OCI-LY3 (cell line): ENCODE measurements at regions not wholly inside any gene's neighbourhood (a gene's known extent, or its start where the extent isn't known, plus 50 kb on each side); places are given as distances from the start of the nearest gene placed in this dataset.

Experiments
- EZH2phosphoT487 ChIP-seq: fragments of 200-600 bp; shearing (Covaris generic); IDR thresholded peaks from 2 replicates; pipeline ENCODE4 v1.6.1; 2018; ENCODE audit warnings: antibody characterized with exemption, mixed run types, low read depth
- TF ChIP-seq, protein P1 (sequence below): fragments of 200-600, 300-600 bp; sonication (generic); IDR thresholded peaks from 2 replicates; pipeline ENCODE4 v1.5.1; 2014; ENCODE audit warnings: antibody characterized with exemption, low read length, low read depth

DNA sequence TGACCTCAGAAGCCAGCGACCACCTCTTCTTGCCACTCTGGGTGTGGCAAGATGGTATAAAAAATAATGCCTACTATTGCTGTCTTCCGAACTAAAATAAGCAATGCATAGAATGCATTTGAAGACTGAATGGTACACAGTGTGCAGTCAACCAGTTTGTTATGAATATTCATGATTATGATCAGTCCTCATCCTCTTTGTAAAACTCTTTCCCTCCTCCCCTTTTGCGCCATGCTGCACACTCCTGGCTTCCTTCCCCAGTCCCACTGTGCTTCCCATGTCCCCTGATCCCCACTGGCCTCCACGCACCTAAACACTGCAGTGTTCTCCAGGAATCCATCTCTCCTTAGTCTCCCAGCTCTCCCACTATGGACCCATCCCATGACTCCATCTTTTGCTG is 348.0 kb downstream of the SOX9 start:
- TF ChIP-seq, protein P1, sequence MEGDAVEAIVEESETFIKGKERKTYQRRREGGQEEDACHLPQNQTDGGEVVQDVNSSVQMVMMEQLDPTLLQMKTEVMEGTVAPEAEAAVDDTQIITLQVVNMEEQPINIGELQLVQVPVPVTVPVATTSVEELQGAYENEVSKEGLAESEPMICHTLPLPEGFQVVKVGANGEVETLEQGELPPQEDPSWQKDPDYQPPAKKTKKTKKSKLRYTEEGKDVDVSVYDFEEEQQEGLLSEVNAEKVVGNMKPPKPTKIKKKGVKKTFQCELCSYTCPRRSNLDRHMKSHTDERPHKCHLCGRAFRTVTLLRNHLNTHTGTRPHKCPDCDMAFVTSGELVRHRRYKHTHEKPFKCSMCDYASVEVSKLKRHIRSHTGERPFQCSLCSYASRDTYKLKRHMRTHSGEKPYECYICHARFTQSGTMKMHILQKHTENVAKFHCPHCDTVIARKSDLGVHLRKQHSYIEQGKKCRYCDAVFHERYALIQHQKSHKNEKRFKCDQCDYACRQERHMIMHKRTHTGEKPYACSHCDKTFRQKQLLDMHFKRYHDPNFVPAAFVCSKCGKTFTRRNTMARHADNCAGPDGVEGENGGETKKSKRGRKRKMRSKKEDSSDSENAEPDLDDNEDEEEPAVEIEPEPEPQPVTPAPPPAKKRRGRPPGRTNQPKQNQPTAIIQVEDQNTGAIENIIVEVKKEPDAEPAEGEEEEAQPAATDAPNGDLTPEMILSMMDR = no peak
- TF ChIP-seq EZH2phosphoT487 = no peak
